Upper lobe of left lung (tissue), 4 donors: ENCODE measurements at regions not wholly inside any gene's neighbourhood (a gene's known extent, or its start where the extent isn't known, plus 50 kb on each side); places are given as distances from the start of the nearest gene placed in this dataset.

Source experiments
- CTCF ChIP-seq, 6 experiments: fragments of 450-650 bp in 4 of 6; fragments of 200-600 bp in 2 of 6; sonication (generic) in 2 of 6; IDR thresholded peaks; one replicate each; pipeline ENCODE4 v1.5.1; 2016 to 2019; ENCODE audit warnings: antibody characterized with exemption in 6 of 6
- EP300 ChIP-seq, 4 donors: sonication (generic); formaldehyde crosslinking; IDR thresholded peaks; one replicate each; pipeline ENCODE4 v1.5.1; 2017; ENCODE audit warnings: antibody characterized with exemption in 4 of 4, control low read depth in 2 of 4

- TF ChIP-seq EP300 (IDR thresholded peaks at IDR 0.05) (no peak), CTCF (IDR thresholded peaks at IDR 0.05) (no peak)
Measured at GRCh38 chr6:146892613-146893401, 294.0 kb downstream of the ADGB start.
